Kidney (tissue), 13 donors: ENCODE measurements at regions not wholly inside any gene's neighbourhood (a gene's known extent, or its start where the extent isn't known, plus 50 kb on each side); places are given as distances from the start of the nearest gene placed in this dataset.

Experiments used
- DNase-seq, 5 donors: peaks; one replicate each; pipeline ENCODE4 v3.0.0-alpha.2; 2013 to 2020
- FAIRE-seq: peaks from 2 replicates; lab custom pipeline; 2012; peaks lifted over from hg19 to GRCh38; lab: Jason Lieb, UNC
- H3K27ac ChIP-seq, 2 donors: one replicate each; pipeline ENCODE4 v1.7.0; 2013; ENCODE audit warnings: low read depth in 2 of 2, low read length in 2 of 2, inconsistent platforms in 1 of 2
- H3K27me3 ChIP-seq: one replicate; pipeline ENCODE4 v1.7.1; 2013; ENCODE audit warnings: low read length, inconsistent platforms; ENCODE audit not compliant: control insufficient read depth, insufficient read depth
- H3K36me3 ChIP-seq, 3 donors: one replicate each; pipeline versions ENCODE4 v1.7.0 to v1.7.1; 2013; ENCODE audit warnings: low read length in 3 of 3, control low read depth in 1 of 3, inconsistent platforms in 1 of 3; ENCODE audit not compliant: insufficient read depth in 3 of 3, control insufficient read depth in 2 of 3
- H3K4me1 ChIP-seq, 3 donors: one replicate each; pipeline versions ENCODE4 v1.7.0 to v1.7.1; 2013; ENCODE audit warnings: low read length in 3 of 3, inconsistent platforms in 1 of 3, low read depth in 1 of 3; ENCODE audit not compliant: control insufficient read depth in 2 of 3, insufficient read depth in 2 of 3
- H3K4me3 ChIP-seq, 3 donors: one replicate each; pipeline versions ENCODE4 v1.7.0 to v1.8.1; 2013; ENCODE audit warnings: low read length in 3 of 3, control low read depth in 1 of 3, inconsistent platforms in 1 of 3
- H3K9ac ChIP-seq, 3 donors: one replicate each; pipeline versions ENCODE4 v1.7.0 to v1.7.1; 2013; ENCODE audit warnings: low read length in 3 of 3, control low read depth in 1 of 3, inconsistent platforms in 1 of 3
- H3K9me3 ChIP-seq, 3 donors: one replicate each; pipeline versions ENCODE4 v1.7.0 to v1.7.1; 2013; ENCODE audit warnings: low read length in 3 of 3, control low read depth in 1 of 3, inconsistent platforms in 1 of 3; ENCODE audit not compliant: control insufficient read depth in 2 of 3, insufficient read depth in 1 of 3
- intact Hi-C: fragments of 100-400 bp; cut with DNase I; formaldehyde crosslinking; loops from one replicate; pipeline ENCODE4 v1.11.1; 2022
- TF ChIP-seq, protein P1 (sequence below): IDR thresholded peaks from 3 replicates; pipeline ENCODE4 v1.5.1; 2012; ENCODE audit warnings: mild to moderate bottlenecking, moderate library complexity, borderline replicate concordance; ENCODE audit not compliant: insufficient read depth; ENCODE audit errors: extremely low read depth
- donor health status: control.
- donor health status: control.
- donor health status: control.
- donor health status: control.
- donor health status: control.
- donor health status: DM: yes; HTN: yes; CAD: no.
- donor health status: Normal renal cell carcinoma (clear cell type).

DNA sequence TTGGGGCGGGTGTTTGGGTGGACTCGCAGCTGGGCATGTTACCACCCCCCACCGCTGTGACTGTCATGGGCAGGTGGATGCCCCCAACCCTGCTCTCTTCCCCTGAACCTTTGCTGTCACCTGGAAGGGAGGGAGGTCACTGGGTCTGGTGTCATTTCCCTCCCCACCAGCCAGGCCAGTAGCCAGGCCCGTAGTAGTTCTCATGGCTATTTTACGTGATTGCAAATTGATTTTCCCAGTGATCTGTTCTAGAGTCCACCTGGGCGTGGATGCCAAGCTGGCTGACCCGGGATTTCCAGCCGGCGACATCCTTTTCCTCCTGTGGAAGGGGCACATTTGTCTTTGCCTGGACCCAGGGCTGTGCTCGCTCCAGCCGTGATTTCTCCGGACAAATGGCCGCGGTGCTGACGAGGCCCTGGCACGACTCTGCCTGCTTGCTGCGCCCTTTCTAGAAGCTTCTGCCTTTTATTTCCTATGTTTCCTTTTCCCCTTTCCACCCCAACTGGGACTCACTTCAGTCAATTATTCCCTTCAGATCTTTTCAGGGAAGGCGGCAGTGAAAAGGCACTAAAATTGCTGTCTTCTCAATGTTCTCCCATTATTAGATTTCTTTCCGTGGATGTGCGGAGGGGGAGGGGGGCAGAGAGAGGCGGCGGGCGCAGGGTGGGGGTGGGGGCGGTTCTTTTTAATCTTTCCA is 226.9 kb upstream of the CIBAR2 start:
- H3K27me3 ChIP-seq = no peaks in the 10 kb centered on the region
- TF ChIP-seq, protein P1, sequence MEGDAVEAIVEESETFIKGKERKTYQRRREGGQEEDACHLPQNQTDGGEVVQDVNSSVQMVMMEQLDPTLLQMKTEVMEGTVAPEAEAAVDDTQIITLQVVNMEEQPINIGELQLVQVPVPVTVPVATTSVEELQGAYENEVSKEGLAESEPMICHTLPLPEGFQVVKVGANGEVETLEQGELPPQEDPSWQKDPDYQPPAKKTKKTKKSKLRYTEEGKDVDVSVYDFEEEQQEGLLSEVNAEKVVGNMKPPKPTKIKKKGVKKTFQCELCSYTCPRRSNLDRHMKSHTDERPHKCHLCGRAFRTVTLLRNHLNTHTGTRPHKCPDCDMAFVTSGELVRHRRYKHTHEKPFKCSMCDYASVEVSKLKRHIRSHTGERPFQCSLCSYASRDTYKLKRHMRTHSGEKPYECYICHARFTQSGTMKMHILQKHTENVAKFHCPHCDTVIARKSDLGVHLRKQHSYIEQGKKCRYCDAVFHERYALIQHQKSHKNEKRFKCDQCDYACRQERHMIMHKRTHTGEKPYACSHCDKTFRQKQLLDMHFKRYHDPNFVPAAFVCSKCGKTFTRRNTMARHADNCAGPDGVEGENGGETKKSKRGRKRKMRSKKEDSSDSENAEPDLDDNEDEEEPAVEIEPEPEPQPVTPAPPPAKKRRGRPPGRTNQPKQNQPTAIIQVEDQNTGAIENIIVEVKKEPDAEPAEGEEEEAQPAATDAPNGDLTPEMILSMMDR = no peak
- intact Hi-C loops = no loop called here
- H3K36me3 ChIP-seq = no peaks in the 10 kb centered on the region
- no peak overlapping the region for H3K27ac ChIP-seq
- DNase-seq = no peak
- no peak overlapping the region for H3K9ac ChIP-seq
- peaks cover 4 to 12% (median 6%) of the 10 kb centered on the region in 3 donors for H3K4me1 ChIP-seq
- FAIRE-seq = no peak
- H3K9me3 ChIP-seq = no peaks in the 10 kb centered on the region
- H3K4me3 ChIP-seq = no peak overlapping the region

DNA sequence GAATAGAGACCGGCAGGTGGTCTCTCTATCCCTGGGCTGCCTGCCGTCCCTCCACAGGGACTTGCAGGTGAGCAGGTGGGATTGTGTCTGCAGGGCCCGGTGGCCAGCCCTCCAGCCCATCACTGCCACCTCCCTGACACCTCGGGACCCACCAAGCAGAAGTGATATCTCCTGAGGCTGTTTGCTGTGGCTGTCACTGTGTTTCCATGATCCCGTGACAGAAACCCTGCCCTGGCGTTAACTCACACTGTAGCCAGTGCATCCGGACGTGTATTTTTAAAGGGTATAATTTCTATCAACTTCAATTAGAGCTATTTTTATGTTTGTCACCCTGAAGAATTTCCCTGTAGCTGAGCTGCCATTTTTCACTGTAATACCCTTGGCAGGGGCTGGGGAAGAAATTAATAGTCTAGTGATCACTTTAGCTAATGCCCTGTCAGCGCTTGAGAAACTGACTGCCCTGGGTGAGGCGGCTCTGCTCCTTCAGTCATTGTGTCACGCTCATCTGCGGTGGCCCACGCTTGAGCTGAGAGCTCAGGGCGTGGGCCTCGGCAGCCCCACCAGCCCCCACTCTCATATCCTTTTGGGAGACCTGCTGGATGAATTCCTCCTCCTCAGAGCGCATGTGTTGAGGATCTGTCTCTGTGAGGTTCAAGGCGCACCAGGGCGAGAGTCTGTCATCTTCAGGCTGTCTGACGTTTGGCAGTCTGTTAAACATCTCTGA is 229.9 kb upstream of the CIBAR2 start:
- H3K9me3 ChIP-seq = no peaks in the 10 kb centered on the region
- no peak overlapping the region for H3K9ac ChIP-seq
- peak in 1 of 5 donors; percentile 49 for DNase-seq
- no peak overlapping the region for H3K4me3 ChIP-seq
- no peaks in the 10 kb centered on the region for H3K4me1 ChIP-seq
- no peaks in the 10 kb centered on the region for H3K27me3 ChIP-seq
- intact Hi-C loops = no loop called here
- H3K36me3 ChIP-seq = no peaks in the 10 kb centered on the region
- H3K27ac ChIP-seq = no peak overlapping the region
- TF ChIP-seq, protein P1 = no peak
- no peak for FAIRE-seq

DNA sequence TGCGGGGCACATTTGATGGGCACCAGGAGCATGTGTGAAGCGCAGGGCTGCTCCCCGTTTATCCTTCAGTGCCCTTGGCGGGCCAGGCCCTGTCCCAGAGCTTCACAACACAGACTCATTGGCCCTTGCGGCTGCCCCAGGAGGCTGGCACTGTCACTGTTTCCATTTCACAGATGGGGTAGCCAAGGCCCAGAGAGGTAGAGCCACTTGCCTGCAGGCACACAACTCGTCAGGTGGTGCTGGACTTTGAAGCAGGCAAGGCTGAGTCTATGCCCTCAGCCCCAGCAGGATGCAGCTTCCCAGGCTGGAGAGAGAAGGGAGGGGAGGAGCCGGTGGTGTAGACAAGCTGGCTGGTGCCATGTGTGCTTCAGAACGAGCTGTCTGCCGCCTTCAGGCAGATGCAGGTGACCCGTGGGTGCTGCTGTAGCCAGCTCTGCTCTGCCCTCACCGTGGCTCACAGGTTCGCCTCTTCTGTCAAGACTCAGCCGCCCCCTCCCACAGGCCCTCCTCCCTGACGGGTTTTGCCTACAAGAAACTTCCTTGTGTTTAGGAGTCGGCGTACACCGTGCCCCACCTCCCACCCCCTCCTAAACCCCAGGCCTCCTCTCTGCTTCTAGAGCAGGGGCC is 232.3 kb upstream of the CIBAR2 start:
- Histone ChIP-seq H3K9ac (no peak overlapping the region), H3K9me3 (no peaks in the 10 kb centered on the region), H3K27me3 (no peaks in the 10 kb centered on the region), H3K36me3 (no peaks in the 10 kb centered on the region), H3K27ac (no peak overlapping the region), H3K4me3 (no peak overlapping the region), H3K4me1 (no peaks in the 10 kb centered on the region)
- intact Hi-C loops = no loop called here
- DNase-seq (peak in 1 of 5 donors; percentile 46), FAIRE-seq (no peak)
- TF ChIP-seq, protein P1 = no peak
